SK-N-SH (cell line): ENCODE measurements at regions not wholly inside any gene's neighbourhood (a gene's known extent, or its start where the extent isn't known, plus 50 kb on each side); places are given as distances from the start of the nearest gene placed in this dataset.

Experiments
- CTCF ChIA-PET: fragments of 300-600, 350-600 bp; formaldehyde crosslinking; extraction: SDS; loops from one replicate; lab custom pipeline; 2021; lab: Yijun Ruan, JAX
- POLR2A ChIA-PET: fragments of 350-600 bp; sonication (Branson Sonifier 250); formaldehyde crosslinking; extraction: SDS; loops from one replicate; lab custom pipeline; 2020; ENCODE audit warnings: antibody characterized with exemption, inconsistent platforms; lab: Yijun Ruan, JAX
- DNase-seq: peaks from one replicate; pipeline ENCODE4 v3.0.0; 2012
- H2AFZ ChIP-seq: fragments of 200-600 bp; sonication (generic); 2 replicates; pipeline ENCODE4 v1.8.1; 2016; ENCODE audit warnings: antibody characterized with exemption, mild to moderate bottlenecking, low read depth
- H3F3A ChIP-seq: fragments of 200-600 bp; sonication (generic); replicated peaks from 2 replicates; pipeline ENCODE3; 2016; ENCODE audit warnings: antibody characterized with exemption, mild to moderate bottlenecking; ENCODE audit not compliant: insufficient read depth
- H3K27ac ChIP-seq, 2 experiments: fragments of 200-500 bp in 1 of 2; fragments of 200-600 bp in 1 of 2; sonication (Bioruptor generic) in 1 of 2; sonication (generic), shearing (Covaris generic) in 1 of 2; 2 replicates each; pipeline versions ENCODE4 v1.5.1 to v1.6.1; 2014 to 2016; ENCODE audit warnings: low read depth in 2 of 2, inconsistent platforms in 1 of 2, low read length in 1 of 2, mild to moderate bottlenecking in 1 of 2, mixed read lengths in 1 of 2
- H3K27me3 ChIP-seq: fragments of 200-600 bp; sonication (generic), shearing (Covaris generic); 2 replicates; pipeline ENCODE4 v1.6.1; 2016; ENCODE audit warnings: mixed run types; ENCODE audit not compliant: insufficient read depth
- H3K36me3 ChIP-seq, 2 experiments: fragments of 200-500 bp in 1 of 2; fragments of 200-600 bp in 1 of 2; sonication (Bioruptor generic) in 1 of 2; sonication (generic) in 1 of 2; replicated peaks in 1 of 2; 2 replicates each; pipeline versions ENCODE3 to v1.5.1; 2014 to 2016; ENCODE audit warnings: low read length in 1 of 2, mild to moderate bottlenecking in 1 of 2; ENCODE audit not compliant: insufficient read depth in 2 of 2, control insufficient read depth in 1 of 2
- H3K4me1 ChIP-seq, 2 experiments: fragments of 200-500 bp in 1 of 2; fragments of 200-600 bp in 1 of 2; sonication (Bioruptor generic) in 1 of 2; sonication (generic), shearing (Covaris generic) in 1 of 2; 2 replicates each; pipeline versions ENCODE4 v1.5.1 to v1.6.1; 2014 to 2016; ENCODE audit warnings: low read depth in 1 of 2, low read length in 1 of 2, mixed run types in 1 of 2; ENCODE audit not compliant: insufficient read depth in 2 of 2, control insufficient read depth in 1 of 2
- H3K4me2 ChIP-seq: fragments of 200-600 bp; sonication (generic), shearing (Covaris generic); 2 replicates; pipeline ENCODE4 v1.6.1; 2017; ENCODE audit warnings: mixed run types
- H3K4me3 ChIP-seq, 2 experiments: fragments of 200-500 bp in 1 of 2; fragments of 200-600 bp in 1 of 2; sonication (Bioruptor generic) in 1 of 2; sonication (generic), shearing (Covaris generic) in 1 of 2; 2 replicates each; pipeline versions ENCODE4 v1.5.1 to v1.8.1; 2014 to 2016; ENCODE audit warnings: low read depth in 2 of 2, inconsistent platforms in 1 of 2, low read length in 1 of 2, mild to moderate bottlenecking in 1 of 2, mixed read lengths in 1 of 2, moderate library complexity in 1 of 2
- H3K79me2 ChIP-seq: fragments of 200-600 bp; sonication (generic); 2 replicates; pipeline ENCODE4 v1.8.1; 2017; ENCODE audit warnings: mild to moderate bottlenecking; ENCODE audit not compliant: insufficient read depth
- H3K9ac ChIP-seq: fragments of 200-600 bp; sonication (generic); 2 replicates; pipeline ENCODE4 v1.6.1; 2017; ENCODE audit warnings: mixed run types
- H3K9me2 ChIP-seq: fragments of 200-600 bp; sonication (generic); 2 replicates; pipeline ENCODE4 v1.6.1; 2017; ENCODE audit warnings: mixed run types
- H3K9me3 ChIP-seq: fragments of 200-600 bp; sonication (generic); 2 replicates; pipeline ENCODE4 v1.6.1; 2017; ENCODE audit warnings: mixed run types, mild to moderate bottlenecking, moderate library complexity
- H4K20me1 ChIP-seq: fragments of 200-600 bp; sonication (generic); 2 replicates; pipeline ENCODE4 v1.6.1; 2017; ENCODE audit warnings: mild to moderate bottlenecking, mixed run types; ENCODE audit not compliant: insufficient read depth
- CHD2 ChIP-seq: fragments of 150-350 bp; IDR thresholded peaks from 2 replicates; pipeline ENCODE4 v1.6.1; 2018; ENCODE audit warnings: low read length; ENCODE audit not compliant: partially characterized antibody
- ELF1 ChIP-seq: IDR thresholded peaks from 2 replicates; pipeline ENCODE4 v1.4.0; 2012
- EP300 ChIP-seq, 2 experiments: IDR thresholded peaks; 2 replicates each; pipeline versions ENCODE4 v1.4.0 to v1.6.1; 2012; ENCODE audit warnings: borderline replicate concordance in 1 of 2, low read depth in 1 of 2, low read length in 1 of 2
- FOXM1 ChIP-seq: IDR thresholded peaks from 2 replicates; pipeline ENCODE4 v1.4.0; 2012; ENCODE audit warnings: low read depth, mild to moderate bottlenecking
- GATA2 ChIP-seq: sonication (generic); formaldehyde crosslinking; IDR thresholded peaks from 2 replicates; pipeline ENCODE4 v1.5.0; 2020; ENCODE audit warnings: mild to moderate bottlenecking, missing genetic modification reagents
- JUND ChIP-seq: IDR thresholded peaks from 2 replicates; pipeline ENCODE4 v1.4.0; 2012
- NFIC ChIP-seq: IDR thresholded peaks from 2 replicates; pipeline ENCODE4 v1.4.0; 2012; ENCODE audit warnings: borderline replicate concordance
- NRF1 ChIP-seq: IDR thresholded peaks from 2 replicates; pipeline ENCODE4 v1.6.1; 2012; ENCODE audit warnings: low read depth, mild to moderate bottlenecking, low read length
- POLR2AphosphoS5 ChIP-seq: IDR thresholded peaks from 2 replicates; pipeline ENCODE4 v1.6.1; 2012; ENCODE audit warnings: low read depth, low read length
- RAD21 ChIP-seq: IDR thresholded peaks from 2 replicates; pipeline ENCODE4 v1.6.1; 2012; ENCODE audit warnings: mild to moderate bottlenecking, low read length
- RCOR1 ChIP-seq: fragments of 150-350 bp; IDR thresholded peaks from 2 replicates; pipeline ENCODE4 v1.6.1; 2017; ENCODE audit warnings: antibody characterized with exemption, low read length
- RFX5 ChIP-seq: IDR thresholded peaks from 2 replicates; pipeline ENCODE4 v1.6.1; 2012; ENCODE audit warnings: mild to moderate bottlenecking, improper control_type of control experiment, low read length
- SIN3A ChIP-seq: IDR thresholded peaks from 2 replicates; pipeline ENCODE4 v1.6.1; 2012; ENCODE audit warnings: low read depth, mild to moderate bottlenecking, low read length, moderate library complexity, borderline replicate concordance
- YY1 ChIP-seq: IDR thresholded peaks from 2 replicates; pipeline ENCODE4 v1.4.0; 2012; ENCODE audit warnings: low read depth, mild to moderate bottlenecking
- WGBS: methylation state at CpG from one replicate; pipeline ENCODE4 v1.1.6; 2017; ENCODE audit warnings: low lambda C conversion rate; 5-methylcytosine and 5-hydroxymethylcytosine counted together
- TF ChIP-seq, protein P1 (sequence below): IDR thresholded peaks from 2 replicates; pipeline ENCODE4; 2012
- TF ChIP-seq, protein P2 (sequence below): IDR thresholded peaks from 2 replicates; pipeline ENCODE4 v1.6.1; 2012; ENCODE audit warnings: mild to moderate bottlenecking, low read depth, low read length, moderate library complexity
- TF ChIP-seq, protein P3 (sequence below): IDR thresholded peaks from 2 replicates; pipeline ENCODE4 v1.4.0; 2012; ENCODE audit warnings: low read depth, borderline replicate concordance
- TF ChIP-seq, protein P4 (sequence below): IDR thresholded peaks from 2 replicates; pipeline ENCODE4 v1.4.0; 2012; ENCODE audit warnings: low read depth
- TF ChIP-seq, protein P5 (sequence below): fragments of 150-350 bp; IDR thresholded peaks from 2 replicates; pipeline ENCODE4 v1.6.1; 2016; ENCODE audit warnings: mild to moderate bottlenecking, low read depth, low read length
- TF ChIP-seq, protein P6 (sequence below): fragments of 200-600 bp; sonication (generic); IDR thresholded peaks from 2 replicates; pipeline ENCODE4 v1.6.1; 2017; ENCODE audit warnings: antibody characterized with exemption, mild to moderate bottlenecking, moderate library complexity

DNA sequence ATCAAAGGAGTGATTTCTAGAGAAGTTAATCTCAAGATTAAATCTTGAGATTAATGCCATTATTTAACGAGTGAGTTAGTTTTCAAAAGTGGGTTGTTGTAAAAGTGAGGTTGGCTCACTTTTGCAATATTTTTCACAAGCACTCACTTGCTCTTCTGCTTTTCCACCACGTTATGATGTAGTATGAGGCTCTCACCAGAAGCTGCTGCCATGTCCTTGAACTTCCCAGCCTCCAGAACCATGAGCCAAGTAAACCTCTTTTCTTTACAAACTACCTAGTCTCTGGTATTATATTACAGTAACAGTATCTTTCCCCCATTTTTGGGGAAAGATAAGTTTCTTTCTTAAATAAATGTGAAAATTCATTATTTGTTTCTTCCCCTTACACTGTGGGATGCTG is 227.6 kb upstream of the ZFP64 start:
- H3K9me2 ChIP-seq: no peaks in the 10 kb centered on the region
- H3F3A ChIP-seq: peaks cover 8% of the 10 kb centered on the region
- DNase-seq: no peak
- no peaks in the 10 kb centered on the region for H3K9me3 ChIP-seq
- H3K79me2 ChIP-seq: no peaks in the 10 kb centered on the region
- no peaks in the 10 kb centered on the region for H3K27me3 ChIP-seq
- H3K4me1 ChIP-seq: no peaks in the 10 kb centered on the region
- TF ChIP-seq POLR2AphosphoS5 (no peak), RCOR1 (no peak), RAD21 (no peak)
- TF ChIP-seq, protein P1, sequence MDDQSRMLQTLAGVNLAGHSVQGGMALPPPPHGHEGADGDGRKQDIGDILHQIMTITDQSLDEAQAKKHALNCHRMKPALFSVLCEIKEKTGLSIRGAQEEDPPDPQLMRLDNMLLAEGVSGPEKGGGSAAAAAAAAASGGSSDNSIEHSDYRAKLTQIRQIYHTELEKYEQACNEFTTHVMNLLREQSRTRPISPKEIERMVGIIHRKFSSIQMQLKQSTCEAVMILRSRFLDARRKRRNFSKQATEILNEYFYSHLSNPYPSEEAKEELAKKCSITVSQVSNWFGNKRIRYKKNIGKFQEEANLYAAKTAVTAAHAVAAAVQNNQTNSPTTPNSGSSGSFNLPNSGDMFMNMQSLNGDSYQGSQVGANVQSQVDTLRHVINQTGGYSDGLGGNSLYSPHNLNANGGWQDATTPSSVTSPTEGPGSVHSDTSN: no peak
- TF ChIP-seq, protein P2, sequence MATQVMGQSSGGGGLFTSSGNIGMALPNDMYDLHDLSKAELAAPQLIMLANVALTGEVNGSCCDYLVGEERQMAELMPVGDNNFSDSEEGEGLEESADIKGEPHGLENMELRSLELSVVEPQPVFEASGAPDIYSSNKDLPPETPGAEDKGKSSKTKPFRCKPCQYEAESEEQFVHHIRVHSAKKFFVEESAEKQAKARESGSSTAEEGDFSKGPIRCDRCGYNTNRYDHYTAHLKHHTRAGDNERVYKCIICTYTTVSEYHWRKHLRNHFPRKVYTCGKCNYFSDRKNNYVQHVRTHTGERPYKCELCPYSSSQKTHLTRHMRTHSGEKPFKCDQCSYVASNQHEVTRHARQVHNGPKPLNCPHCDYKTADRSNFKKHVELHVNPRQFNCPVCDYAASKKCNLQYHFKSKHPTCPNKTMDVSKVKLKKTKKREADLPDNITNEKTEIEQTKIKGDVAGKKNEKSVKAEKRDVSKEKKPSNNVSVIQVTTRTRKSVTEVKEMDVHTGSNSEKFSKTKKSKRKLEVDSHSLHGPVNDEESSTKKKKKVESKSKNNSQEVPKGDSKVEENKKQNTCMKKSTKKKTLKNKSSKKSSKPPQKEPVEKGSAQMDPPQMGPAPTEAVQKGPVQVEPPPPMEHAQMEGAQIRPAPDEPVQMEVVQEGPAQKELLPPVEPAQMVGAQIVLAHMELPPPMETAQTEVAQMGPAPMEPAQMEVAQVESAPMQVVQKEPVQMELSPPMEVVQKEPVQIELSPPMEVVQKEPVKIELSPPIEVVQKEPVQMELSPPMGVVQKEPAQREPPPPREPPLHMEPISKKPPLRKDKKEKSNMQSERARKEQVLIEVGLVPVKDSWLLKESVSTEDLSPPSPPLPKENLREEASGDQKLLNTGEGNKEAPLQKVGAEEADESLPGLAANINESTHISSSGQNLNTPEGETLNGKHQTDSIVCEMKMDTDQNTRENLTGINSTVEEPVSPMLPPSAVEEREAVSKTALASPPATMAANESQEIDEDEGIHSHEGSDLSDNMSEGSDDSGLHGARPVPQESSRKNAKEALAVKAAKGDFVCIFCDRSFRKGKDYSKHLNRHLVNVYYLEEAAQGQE: no peak
- no peak overlapping the region for H3K9ac ChIP-seq
- H3K36me3 ChIP-seq: no peaks in the 10 kb centered on the region
- H3K4me2 ChIP-seq: no peak overlapping the region
- 11% methylated on average over 2 of the region's 2 CpGs for WGBS
- CTCF ChIA-PET: no interaction called here
- POLR2A ChIA-PET: no interaction called here
- H3K27ac ChIP-seq: no peak overlapping the region
- no peaks in the 10 kb centered on the region for H4K20me1 ChIP-seq
- H2AFZ ChIP-seq: no peak overlapping the region
- no peak overlapping the region for H3K4me3 ChIP-seq

DNA sequence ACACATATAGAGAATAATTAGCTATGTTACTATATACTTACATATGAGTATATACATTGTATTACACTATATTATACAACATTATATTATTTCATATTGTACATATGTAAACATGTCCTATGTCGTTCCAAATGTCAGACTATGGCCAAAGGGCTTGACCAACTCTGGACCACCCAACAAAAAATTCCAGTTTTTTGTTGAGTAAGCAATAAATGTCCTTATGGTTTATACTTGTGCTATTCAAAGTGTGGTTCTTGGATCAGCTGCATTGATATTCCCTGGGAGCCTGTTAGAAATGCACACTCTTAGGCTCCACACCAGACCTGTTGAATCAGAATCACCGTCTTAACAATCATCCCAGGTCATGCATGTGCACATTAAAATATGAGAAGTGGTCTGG is 225.4 kb upstream of the ZFP64 start:
- no peaks in the 10 kb centered on the region for H4K20me1 ChIP-seq
- H3K79me2 ChIP-seq: no peaks in the 10 kb centered on the region
- no peaks in the 10 kb centered on the region for H3K4me1 ChIP-seq
- H3K27me3 ChIP-seq: no peaks in the 10 kb centered on the region
- WGBS: 20% methylated on average over 2 of the region's 2 CpGs
- H3K9me3 ChIP-seq: no peaks in the 10 kb centered on the region
- no peak overlapping the region for H3K4me3 ChIP-seq
- no peak overlapping the region for H3K9ac ChIP-seq
- ChIA-PET CTCF (interaction anchor here (1.1 to 1.8 kb wide), 2 partner anchors 35 to 104 kb away, joined by 3 to 7 read pairs; no protein-coding TSS in a partner anchor), POLR2A (no interaction called here)
- no peak overlapping the region for H2AFZ ChIP-seq
- H3F3A ChIP-seq: no peaks in the 10 kb centered on the region
- H3K27ac ChIP-seq: no peak overlapping the region
- no peak for DNase-seq
- H3K9me2 ChIP-seq: no peaks in the 10 kb centered on the region
- no peaks in the 10 kb centered on the region for H3K36me3 ChIP-seq
- no peak overlapping the region for H3K4me2 ChIP-seq
- TF ChIP-seq CHD2 (no peak), ELF1 (no peak), JUND (no peak), POLR2AphosphoS5 (no peak), NRF1 (no peak), YY1 (no peak), SIN3A (no peak), EP300 (IDR thresholded peaks at IDR 0.05; ENCODE audit: borderline replicate concordance in 1 of 2, low read depth in 1 of 2, low read length in 1 of 2) (no peak), GATA2 (no peak), RFX5 (no peak), FOXM1 (no peak), NFIC (no peak)
- TF ChIP-seq, protein P3, sequence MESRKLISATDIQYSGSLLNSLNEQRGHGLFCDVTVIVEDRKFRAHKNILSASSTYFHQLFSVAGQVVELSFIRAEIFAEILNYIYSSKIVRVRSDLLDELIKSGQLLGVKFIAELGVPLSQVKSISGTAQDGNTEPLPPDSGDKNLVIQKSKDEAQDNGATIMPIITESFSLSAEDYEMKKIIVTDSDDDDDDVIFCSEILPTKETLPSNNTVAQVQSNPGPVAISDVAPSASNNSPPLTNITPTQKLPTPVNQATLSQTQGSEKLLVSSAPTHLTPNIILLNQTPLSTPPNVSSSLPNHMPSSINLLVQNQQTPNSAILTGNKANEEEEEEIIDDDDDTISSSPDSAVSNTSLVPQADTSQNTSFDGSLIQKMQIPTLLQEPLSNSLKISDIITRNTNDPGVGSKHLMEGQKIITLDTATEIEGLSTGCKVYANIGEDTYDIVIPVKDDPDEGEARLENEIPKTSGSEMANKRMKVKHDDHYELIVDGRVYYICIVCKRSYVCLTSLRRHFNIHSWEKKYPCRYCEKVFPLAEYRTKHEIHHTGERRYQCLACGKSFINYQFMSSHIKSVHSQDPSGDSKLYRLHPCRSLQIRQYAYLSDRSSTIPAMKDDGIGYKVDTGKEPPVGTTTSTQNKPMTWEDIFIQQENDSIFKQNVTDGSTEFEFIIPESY: no peak
- TF ChIP-seq, protein P4, sequence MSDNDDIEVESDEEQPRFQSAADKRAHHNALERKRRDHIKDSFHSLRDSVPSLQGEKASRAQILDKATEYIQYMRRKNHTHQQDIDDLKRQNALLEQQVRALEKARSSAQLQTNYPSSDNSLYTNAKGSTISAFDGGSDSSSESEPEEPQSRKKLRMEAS: no peak
- TF ChIP-seq, protein P5, sequence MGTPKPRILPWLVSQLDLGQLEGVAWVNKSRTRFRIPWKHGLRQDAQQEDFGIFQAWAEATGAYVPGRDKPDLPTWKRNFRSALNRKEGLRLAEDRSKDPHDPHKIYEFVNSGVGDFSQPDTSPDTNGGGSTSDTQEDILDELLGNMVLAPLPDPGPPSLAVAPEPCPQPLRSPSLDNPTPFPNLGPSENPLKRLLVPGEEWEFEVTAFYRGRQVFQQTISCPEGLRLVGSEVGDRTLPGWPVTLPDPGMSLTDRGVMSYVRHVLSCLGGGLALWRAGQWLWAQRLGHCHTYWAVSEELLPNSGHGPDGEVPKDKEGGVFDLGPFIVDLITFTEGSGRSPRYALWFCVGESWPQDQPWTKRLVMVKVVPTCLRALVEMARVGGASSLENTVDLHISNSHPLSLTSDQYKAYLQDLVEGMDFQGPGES: no peak
- TF ChIP-seq, protein P6, sequence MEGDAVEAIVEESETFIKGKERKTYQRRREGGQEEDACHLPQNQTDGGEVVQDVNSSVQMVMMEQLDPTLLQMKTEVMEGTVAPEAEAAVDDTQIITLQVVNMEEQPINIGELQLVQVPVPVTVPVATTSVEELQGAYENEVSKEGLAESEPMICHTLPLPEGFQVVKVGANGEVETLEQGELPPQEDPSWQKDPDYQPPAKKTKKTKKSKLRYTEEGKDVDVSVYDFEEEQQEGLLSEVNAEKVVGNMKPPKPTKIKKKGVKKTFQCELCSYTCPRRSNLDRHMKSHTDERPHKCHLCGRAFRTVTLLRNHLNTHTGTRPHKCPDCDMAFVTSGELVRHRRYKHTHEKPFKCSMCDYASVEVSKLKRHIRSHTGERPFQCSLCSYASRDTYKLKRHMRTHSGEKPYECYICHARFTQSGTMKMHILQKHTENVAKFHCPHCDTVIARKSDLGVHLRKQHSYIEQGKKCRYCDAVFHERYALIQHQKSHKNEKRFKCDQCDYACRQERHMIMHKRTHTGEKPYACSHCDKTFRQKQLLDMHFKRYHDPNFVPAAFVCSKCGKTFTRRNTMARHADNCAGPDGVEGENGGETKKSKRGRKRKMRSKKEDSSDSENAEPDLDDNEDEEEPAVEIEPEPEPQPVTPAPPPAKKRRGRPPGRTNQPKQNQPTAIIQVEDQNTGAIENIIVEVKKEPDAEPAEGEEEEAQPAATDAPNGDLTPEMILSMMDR: no peak
